ENCODE measurements at regions not wholly inside any gene's neighbourhood (a gene's known extent, or its start where the extent isn't known, plus 50 kb on each side); places are given as distances from the start of the nearest gene placed in this dataset.
"Not testable (repeated sequence)": the region's sequence is repeated elsewhere in the genome, so short reads cannot be mapped to it uniquely, and the experiment has no call there.

DNA sequence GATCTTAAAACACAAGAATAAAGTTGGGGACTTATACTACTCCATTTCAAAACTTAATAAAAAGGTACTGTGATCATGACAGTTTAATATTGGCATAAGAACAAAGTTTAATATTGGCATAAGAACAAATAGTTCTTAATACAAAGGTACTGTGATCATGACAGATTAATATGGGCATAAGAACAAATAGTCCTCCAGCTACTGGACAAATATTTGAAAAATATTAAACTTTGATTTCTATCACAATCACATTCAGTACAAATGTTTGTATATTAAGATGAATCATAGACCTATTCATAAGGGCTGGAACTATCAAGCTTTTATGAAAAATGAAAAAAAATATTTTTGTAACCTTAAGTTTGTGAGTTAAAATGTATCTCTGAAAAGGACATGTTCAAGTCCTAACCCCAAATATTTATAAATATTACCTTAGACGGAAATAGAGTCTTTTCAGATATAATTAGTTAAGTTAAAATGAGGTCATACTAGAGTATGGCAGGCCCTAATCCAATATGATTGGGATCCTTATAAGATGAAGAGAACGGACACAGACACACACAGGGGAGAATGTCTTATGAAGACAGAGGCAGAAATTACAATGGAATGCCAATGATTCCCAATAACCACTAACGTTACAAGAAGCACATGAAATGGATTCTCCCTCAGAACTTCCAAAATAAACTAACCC is 79.1 kb upstream of the RGS1 start:
- Mint-ChIP-seq H3K4me1 (ENCODE audit: low read depth) (peaks cover 13% of the 10 kb centered on the region), H3K36me3 (ENCODE audit: low read depth) (no peaks in the 10 kb centered on the region), H3K27ac (no peak overlapping the region), H3K4me3 (no peak overlapping the region), H3K27me3 (no peaks in the 10 kb centered on the region), H3K9me3 (no peaks in the 10 kb centered on the region)

- Mint-ChIP-seq H3K27me3 (no peaks in the 10 kb centered on the region), H3K36me3 (ENCODE audit: low read depth) (no peaks in the 10 kb centered on the region), H3K4me3 (no peak overlapping the region), H3K27ac (no peak overlapping the region), H3K9me3 (no peaks in the 10 kb centered on the region), H3K4me1 (ENCODE audit: low read depth) (peaks cover 13% of the 10 kb centered on the region)
These were observed 78.3 kb upstream of the RGS1 start for GRCh38 chr1:192497214-192497794.

- not testable (repeated sequence) for H3K27me3 Mint-ChIP-seq; H3K27ac Mint-ChIP-seq; H3K4me3 Mint-ChIP-seq; H3K9me3 Mint-ChIP-seq; H3K36me3 Mint-ChIP-seq (ENCODE audit: low read depth)
- H3K4me1 Mint-ChIP-seq (ENCODE audit: low read depth) = peaks cover 13% of the 10 kb centered on the region
These were observed 77.5 kb upstream of the RGS1 start for GRCh38 chr1:192498092-192498491.

DNA sequence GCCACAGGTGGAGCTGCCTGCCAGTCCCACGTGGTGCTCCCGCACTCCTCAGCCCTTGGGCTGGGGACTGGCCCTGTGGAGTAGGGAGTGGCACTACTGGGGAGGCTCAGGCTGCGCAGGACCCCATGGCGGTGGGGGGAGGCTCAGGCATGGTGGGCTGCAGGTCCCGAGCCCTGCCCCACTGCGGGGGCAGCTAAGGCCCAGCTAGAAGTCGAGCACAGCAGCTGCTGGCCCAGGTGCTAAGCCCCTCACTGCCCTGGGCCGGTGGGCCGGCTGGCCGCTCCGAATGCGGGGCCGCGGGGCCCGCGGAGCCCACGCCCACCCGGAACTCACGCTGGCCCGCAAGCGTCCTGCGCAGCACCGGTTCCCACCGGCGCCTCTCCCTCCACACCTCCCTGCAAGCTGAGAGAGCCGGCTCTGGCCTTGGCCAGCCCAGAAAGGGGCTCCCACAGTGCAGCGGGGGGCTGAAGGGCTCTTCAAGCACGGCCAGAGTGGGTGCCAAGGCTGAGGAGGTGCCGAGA is 76.5 kb upstream of the RGS1 start:
- not testable (repeated sequence) for H3K9me3 Mint-ChIP-seq; H3K27ac Mint-ChIP-seq; H3K36me3 Mint-ChIP-seq (ENCODE audit: low read depth); H3K27me3 Mint-ChIP-seq; H3K4me3 Mint-ChIP-seq
- H3K4me1 Mint-ChIP-seq (ENCODE audit: low read depth) = peaks cover 13% of the 10 kb centered on the region

DNA sequence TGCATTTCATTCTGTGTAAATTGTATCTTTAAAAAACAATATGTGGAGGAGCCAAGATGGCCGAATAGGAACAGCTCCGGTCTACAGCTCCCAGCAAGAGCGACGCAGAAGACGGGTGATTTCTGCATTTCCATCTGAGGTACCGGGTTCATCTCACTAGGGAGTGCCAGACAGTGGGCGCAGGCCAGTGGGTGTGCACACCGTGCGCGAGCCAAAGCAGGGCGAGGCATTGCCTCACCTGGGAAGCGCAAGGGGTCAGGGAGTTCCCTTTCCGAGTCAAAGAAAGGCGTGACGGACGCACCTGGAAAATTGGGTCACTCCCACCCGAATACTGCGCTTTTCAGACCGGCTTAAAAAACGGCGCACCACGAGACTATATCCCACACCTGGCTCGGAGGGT is 75.0 kb upstream of the RGS1 start:
- H3K27ac Mint-ChIP-seq; H3K9me3 Mint-ChIP-seq; H3K4me3 Mint-ChIP-seq; H3K27me3 Mint-ChIP-seq; H3K36me3 Mint-ChIP-seq (ENCODE audit: low read depth): not testable (repeated sequence)
- H3K4me1 Mint-ChIP-seq (ENCODE audit: low read depth) = peaks cover 13% of the 10 kb centered on the region

DNA sequence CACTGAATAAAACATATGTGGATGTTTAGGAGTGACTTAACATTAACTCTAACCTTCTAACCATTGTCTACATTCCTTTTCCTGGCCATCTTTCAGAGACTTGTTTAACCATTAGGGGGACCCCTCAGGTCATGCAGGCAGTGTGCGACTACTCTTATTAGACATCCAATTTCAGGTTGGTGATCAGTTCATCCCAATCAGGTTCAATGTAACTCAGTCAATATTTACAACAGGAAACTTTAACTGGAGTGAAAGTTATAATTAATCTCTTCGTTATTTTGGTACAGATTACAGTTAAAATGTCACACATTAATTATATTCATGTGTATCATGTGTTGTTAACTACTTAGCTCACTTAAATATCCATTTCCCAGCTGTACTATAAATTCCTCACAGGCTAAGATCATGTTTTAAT is 68.8 kb upstream of the RGS1 start:
- Mint-ChIP-seq H3K4me3 (no peak overlapping the region), H3K27ac (no peak overlapping the region), H3K36me3 (ENCODE audit: low read depth) (no peaks in the 10 kb centered on the region), H3K27me3 (no peaks in the 10 kb centered on the region), H3K4me1 (ENCODE audit: low read depth) (no peaks in the 10 kb centered on the region), H3K9me3 (no peaks in the 10 kb centered on the region)

DNA sequence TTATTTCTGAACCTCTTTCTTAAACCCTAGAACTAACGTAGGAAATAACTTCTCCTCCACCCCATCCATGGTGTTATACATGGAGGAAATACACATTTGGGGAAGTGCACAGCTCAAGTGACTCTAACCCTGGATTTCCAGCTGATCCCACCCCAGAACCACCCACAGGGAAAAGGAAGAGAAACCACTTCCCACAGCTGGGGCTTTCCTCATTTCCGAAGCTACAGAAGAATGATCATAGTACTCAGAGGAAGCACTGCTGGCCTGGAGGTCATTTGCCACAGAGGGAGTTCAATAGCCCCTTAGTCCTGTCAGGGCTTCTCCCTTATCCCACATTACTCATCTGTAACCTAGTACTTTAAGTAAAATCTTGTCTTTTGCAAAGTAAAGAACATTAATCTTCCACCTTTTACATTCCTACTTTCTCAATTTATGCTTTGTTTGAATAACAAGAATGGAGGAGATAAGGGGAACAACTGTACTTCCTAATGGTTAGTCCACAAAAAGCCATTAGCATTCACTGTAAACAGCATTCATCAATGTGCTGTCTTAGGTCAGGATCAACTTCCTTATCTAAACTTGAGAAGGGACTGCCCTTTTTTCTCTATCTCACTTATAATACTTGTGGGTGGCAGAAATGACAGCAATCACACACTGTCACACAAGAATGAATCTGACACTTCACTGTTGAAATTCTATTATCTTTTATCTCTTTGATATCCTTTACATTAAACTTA is 63.0 kb upstream of the RGS1 start:
- Mint-ChIP-seq H3K27ac (no peak overlapping the region), H3K9me3 (no peaks in the 10 kb centered on the region), H3K36me3 (ENCODE audit: low read depth) (no peaks in the 10 kb centered on the region), H3K4me3 (no peak overlapping the region), H3K4me1 (ENCODE audit: low read depth) (peaks cover 50% of the 10 kb centered on the region), H3K27me3 (no peaks in the 10 kb centered on the region)

DNA sequence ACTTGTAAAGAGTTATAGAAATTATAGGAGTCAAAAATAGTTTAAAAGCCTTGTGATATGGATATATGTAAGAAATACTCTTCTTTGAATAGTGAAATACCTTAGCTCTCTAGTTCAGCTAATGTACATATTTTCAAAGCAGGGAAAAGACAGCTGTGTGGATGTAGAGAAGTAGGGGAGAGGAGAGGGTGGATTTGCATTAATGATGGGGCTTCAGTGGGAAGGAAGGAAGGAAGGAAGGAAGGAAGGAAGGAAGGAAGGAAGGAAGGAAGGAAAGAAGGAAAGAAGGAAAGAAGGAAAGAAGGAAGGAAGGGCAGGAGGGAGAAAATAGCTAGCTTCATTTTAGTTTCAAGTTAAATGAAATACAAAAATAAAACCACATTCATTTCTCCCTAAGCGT is 62.4 kb upstream of the RGS1 start:
- H3K9me3 Mint-ChIP-seq = no peaks in the 10 kb centered on the region
- peaks cover 53% of the 10 kb centered on the region for H3K4me1 Mint-ChIP-seq (ENCODE audit: low read depth)
- no peaks in the 10 kb centered on the region for H3K36me3 Mint-ChIP-seq (ENCODE audit: low read depth)
- no peaks in the 10 kb centered on the region for H3K27me3 Mint-ChIP-seq
- H3K4me3 Mint-ChIP-seq = no peak overlapping the region
- H3K27ac Mint-ChIP-seq = peak overlapping the region; percentile 45

DNA sequence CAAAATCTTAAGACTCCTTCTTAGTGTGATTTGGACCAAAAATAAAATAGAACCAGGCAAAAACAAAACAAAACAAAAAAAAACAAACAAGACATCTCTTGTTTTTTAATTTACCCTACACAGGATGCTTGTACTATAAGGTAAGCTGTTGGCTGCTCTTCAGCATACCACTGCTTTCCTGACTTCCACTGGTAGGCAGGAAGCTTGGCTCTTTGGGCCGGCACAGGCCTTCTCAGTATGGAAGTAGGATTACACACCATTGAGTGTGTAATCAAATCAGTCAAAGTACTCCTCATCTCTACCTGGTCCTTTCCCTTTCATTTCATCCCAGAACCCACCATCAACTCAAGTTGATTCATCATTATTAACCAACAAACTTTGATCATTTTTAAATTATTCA is 61.9 kb upstream of the RGS1 start:
- H3K36me3 Mint-ChIP-seq (ENCODE audit: low read depth) = no peaks in the 10 kb centered on the region
- H3K4me3 Mint-ChIP-seq = no peak overlapping the region
- peaks cover 56% of the 10 kb centered on the region for H3K4me1 Mint-ChIP-seq (ENCODE audit: low read depth)

GRCh38 chr1:192516776-192517297 is 58.7 kb upstream of the RGS1 start:
- H3K4me3 Mint-ChIP-seq = peak overlapping the region; percentile 77
- peak overlapping the region; percentile 76 for H3K27ac Mint-ChIP-seq
- no peaks in the 10 kb centered on the region for H3K36me3 Mint-ChIP-seq (ENCODE audit: low read depth)
- no peaks in the 10 kb centered on the region for H3K9me3 Mint-ChIP-seq
- peaks cover 82% of the 10 kb centered on the region for H3K4me1 Mint-ChIP-seq (ENCODE audit: low read depth)
- H3K27me3 Mint-ChIP-seq = no peaks in the 10 kb centered on the region

More for the DNA sequence above, 61.9 kb upstream of the RGS1 start:
- H3K9me3 Mint-ChIP-seq = no peaks in the 10 kb centered on the region
- H3K27ac Mint-ChIP-seq = no peak overlapping the region
- H3K27me3 Mint-ChIP-seq = no peaks in the 10 kb centered on the region

DNA sequence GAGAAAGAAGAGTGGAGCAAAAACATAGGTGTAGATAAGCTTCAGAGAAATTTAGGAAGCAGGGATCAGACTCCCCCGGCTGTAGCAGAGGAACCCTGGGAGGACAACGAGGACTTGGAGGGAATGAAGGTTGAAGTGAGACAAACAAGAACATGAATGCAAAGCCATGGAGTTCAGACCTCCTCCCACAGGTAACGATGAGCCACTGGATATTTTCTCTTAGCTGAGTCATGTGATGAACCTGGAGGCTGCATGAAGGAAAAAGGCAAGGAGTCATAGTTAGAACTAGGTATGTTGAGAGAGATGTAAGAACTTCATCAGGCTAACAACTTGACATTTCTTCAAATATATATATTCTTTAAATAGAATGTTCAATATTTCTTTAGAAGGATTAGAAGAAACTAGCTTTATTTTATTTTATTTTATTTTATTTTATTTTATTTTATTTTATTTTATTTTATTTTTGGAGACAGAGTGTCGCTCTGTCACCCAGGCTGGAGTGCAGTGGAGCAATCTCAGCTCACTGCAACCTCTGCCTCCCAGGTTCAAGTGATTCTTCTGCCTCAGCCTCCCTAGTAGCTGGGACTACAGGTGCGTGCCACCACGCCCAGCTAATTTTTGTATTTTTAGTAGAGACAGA is 57.7 kb upstream of the RGS1 start:
- Mint-ChIP-seq H3K4me3 (peak overlapping the region; percentile 55), H3K27ac (peak overlapping the region; percentile 76), H3K4me1 (ENCODE audit: low read depth) (peaks cover 81% of the 10 kb centered on the region)
- H3K27me3 Mint-ChIP-seq; H3K36me3 Mint-ChIP-seq (ENCODE audit: low read depth); H3K9me3 Mint-ChIP-seq: not testable (repeated sequence)

GRCh38 chr1:192518700-192519099 is 56.9 kb upstream of the RGS1 start:
- Mint-ChIP-seq H3K4me1 (ENCODE audit: low read depth) (peaks cover 77% of the 10 kb centered on the region), H3K27me3 (no peaks in the 10 kb centered on the region), H3K9me3 (no peaks in the 10 kb centered on the region), H3K36me3 (ENCODE audit: low read depth) (no peaks in the 10 kb centered on the region), H3K27ac (no peak overlapping the region), H3K4me3 (no peak overlapping the region)

DNA sequence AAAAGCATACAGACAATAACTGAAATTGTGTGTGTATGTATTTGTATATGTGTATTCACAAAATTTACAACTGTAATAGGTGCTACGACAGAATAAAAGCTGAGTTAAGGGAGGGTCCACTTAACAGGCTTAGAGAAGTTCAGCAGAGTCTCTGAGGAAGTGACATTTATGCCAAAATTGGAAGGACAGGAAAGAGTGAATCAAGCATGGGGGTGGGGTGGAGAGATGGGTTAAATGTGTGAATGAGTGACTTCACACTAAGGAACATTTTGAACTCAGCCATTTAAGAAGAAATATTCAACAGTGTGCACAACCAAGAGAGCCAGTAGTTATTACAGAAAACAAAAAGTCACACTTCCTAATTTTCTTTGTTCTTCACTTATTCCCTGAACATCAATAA is 53.8 kb upstream of the RGS1 start:
- H3K27ac Mint-ChIP-seq = peak overlapping the region; percentile 27

GRCh38 chr1:192522673-192523072 is 52.9 kb upstream of the RGS1 start:
- Mint-ChIP-seq H3K4me3 (no peak overlapping the region), H3K27ac (no peak overlapping the region), H3K9me3 (no peaks in the 10 kb centered on the region), H3K27me3 (no peaks in the 10 kb centered on the region), H3K36me3 (ENCODE audit: low read depth) (no peaks in the 10 kb centered on the region), H3K4me1 (ENCODE audit: low read depth) (peaks cover 53% of the 10 kb centered on the region)

More for the DNA sequence above, 53.8 kb upstream of the RGS1 start:
- Mint-ChIP-seq H3K27me3 (no peaks in the 10 kb centered on the region), H3K36me3 (ENCODE audit: low read depth) (no peaks in the 10 kb centered on the region), H3K9me3 (no peaks in the 10 kb centered on the region), H3K4me3 (peak overlapping the region; percentile 33), H3K4me1 (ENCODE audit: low read depth) (peaks cover 62% of the 10 kb centered on the region)

DNA sequence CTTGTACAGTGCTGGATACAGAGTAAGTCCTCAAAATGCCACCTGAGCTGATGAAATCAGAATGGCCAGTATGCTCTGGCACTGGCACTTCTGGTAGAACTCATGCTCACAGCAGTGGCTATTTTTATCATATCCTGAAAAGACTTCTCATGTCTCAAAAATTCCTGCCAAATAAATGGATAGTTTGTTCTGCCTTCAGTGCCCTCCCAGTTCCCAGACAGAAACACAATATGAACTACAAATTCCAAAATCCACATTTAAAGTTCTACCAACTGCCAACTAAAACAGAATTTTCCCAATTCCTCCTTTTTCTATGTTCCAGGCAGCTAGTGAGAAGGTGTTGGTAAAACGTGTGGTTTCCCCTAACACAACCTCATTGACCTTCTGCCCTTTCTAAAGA is 51.4 kb upstream of the RGS1 start:
- no peaks in the 10 kb centered on the region for H3K9me3 Mint-ChIP-seq
- H3K4me1 Mint-ChIP-seq (ENCODE audit: low read depth) = peaks cover 44% of the 10 kb centered on the region
- H3K27me3 Mint-ChIP-seq = no peaks in the 10 kb centered on the region
- no peak overlapping the region for H3K4me3 Mint-ChIP-seq
- H3K27ac Mint-ChIP-seq = no peak overlapping the region
- H3K36me3 Mint-ChIP-seq (ENCODE audit: low read depth) = no peaks in the 10 kb centered on the region
